ENCODE measurements at regions not wholly inside any gene's neighbourhood (a gene's known extent, or its start where the extent isn't known, plus 50 kb on each side); places are given as distances from the start of the nearest gene placed in this dataset.

- DNase-seq = no peak
Observed at GRCh38 chr2:151197184-151198108, 64.2 kb downstream of the RBM43 start.

GRCh38 chr2:151193576-151193975 lies 68.1 kb downstream of the RBM43 start:
- no peak for DNase-seq

DNA sequence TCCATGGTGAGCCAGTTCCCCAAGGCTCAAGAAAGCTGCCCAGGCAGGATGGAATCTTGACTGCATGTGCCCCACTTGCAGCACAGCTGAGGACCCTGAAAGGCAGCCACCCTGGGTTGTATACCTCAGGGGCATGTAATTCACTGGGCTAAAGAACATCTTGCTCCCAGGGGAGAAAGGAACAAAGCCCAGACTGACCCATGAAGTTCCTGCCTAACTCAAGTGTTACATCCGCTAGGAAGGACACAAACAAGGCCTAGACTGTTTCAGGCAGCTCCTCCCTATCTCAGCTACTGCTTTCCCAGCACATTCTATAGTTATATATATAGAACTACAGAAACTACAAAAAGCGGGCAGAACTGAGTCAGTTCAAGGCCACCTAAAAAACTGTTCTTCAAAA lies 69.0 kb downstream of the RBM43 start:
- DNase-seq = no peak

DNA sequence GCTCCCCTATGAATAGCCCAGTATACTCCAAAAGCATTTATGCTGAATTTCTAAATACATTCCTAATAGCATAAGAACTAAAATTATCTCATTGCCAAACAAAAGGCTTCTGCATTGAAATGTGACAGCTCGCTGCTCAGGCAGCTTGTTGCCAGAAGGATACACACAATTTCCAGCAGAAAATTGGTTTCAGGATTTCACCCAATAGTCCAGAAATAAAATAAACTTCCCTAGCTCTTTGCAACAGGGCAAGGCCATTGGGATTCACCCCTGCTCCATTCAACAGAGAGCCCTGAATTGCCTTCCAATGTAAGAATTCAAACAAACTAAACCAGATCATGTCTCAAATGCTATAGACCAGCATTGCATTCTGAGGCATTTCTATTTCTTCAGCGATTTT lies 70.7 kb downstream of the RBM43 start:
- no peak for DNase-seq

DNA sequence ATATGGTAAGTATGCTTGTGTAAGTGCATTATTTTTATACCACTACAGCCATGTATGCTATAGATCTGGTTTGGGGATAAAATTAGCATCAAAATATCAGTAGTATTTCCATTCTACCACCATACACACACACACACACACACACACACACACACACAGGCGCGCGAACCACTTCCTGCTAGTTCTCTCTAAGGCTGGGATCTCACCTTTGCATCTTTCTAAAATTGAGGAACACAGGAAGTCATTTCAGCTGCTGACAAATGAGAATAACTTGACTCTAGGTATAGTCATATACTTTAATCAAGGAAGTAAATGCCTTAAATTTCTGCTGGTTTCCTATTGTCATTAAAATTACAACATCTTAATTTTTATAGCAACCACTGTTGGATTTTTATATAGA lies 72.5 kb downstream of the RBM43 start:
- DNase-seq = no peak

DNA sequence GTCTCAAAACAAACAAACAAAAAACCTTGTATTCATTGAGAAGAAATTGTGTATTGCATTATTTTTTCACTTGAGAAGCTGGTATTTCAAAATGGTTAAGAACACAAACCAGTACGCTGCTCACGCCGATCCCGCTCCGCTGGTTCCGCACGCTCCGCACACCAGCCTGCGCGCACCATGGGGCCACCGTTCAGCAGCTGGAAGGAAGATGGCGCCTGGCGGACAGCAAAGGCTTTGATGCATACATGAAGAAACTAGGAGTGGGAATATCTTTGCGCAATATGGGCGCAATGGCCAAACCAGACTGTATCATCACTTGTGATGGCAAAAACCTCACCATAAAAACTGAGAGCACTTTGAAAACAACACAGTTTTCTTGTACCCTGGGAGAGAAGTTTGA lies 75.7 kb downstream of the RBM43 start:
- DNase-seq = no peak

GRCh38 chr2:151182899-151183809 lies 78.5 kb downstream of the RBM43 start:
- no peak for DNase-seq

- DNase-seq = no peak
Observed at GRCh38 chr2:151182396-151182795, 79.3 kb downstream of the RBM43 start.

GRCh38 chr2:151181524-151181923 lies 80.1 kb downstream of the RBM43 start:
- no peak for DNase-seq

DNA sequence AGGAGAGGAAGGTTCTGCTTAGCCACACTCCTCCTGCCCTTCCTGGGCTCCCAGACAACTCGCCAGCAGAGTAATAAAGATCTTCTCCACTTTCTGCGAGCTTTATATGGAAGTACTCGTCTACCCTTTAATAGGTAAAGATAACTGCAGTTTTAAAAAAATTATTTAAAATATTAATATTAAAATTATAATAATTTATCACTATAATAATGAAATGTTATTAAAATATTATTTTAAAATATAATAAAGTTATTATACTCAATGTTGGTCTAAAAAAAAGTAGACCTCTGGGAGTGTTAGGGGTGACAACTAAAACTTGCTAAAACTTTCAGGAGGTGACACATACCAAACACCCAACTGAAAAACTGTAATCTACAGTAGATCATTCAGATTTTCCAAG lies 81.5 kb downstream of the RBM43 start:
- no peak for DNase-seq

GRCh38 chr2:151178207-151178606 lies 83.5 kb downstream of the RBM43 start:
- no peak for DNase-seq

- DNase-seq = no peak
Observed at GRCh38 chr2:151177756-151178155, 83.9 kb downstream of the RBM43 start.

- DNase-seq = no peak
Observed at GRCh38 chr2:151176661-151177060, 85.0 kb downstream of the RBM43 start.

GRCh38 chr2:151175864-151176263 lies 85.8 kb downstream of the RBM43 start:
- DNase-seq = no peak

- no peak for DNase-seq
Observed at GRCh38 chr2:151174127-151174526, 87.5 kb downstream of the RBM43 start.

DNA sequence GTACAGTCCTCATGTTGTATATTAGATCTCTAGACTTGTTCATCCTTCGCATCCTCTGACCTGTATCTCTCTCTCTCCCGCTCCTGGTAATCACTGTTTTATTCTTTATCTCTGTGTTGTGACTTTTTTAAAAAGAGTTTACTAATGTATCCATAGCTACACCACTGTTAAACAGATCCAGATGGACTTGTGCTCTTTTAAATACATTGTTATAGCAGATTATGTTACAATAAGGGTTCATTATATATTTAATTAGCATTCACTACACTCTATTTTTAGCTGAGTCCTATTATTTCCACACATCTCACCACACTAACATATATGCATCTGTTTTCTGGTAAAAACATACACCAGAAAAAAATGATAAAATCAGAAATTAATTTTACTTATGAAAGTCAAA lies 90.5 kb downstream of the RBM43 start:
- no peak for DNase-seq

DNA sequence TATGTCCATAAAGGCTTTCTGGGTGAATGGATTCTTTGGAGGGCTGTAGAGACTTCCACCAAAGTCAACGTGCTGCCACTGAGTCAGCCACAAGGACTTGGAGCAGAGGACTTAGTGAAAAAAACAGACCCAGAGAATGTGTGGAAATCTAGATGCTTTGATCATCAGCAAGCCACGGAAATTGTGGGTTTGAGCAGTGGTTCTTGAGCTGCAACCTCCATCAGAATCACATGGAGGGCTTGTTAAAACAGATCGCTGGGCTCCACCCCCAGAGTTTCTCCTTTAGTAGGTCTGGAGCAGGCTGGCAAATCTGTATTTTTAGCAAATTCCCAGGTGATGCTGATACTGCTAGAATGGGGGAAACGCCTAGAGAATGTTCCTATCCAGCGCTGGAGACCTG lies 95.3 kb downstream of the RBM43 start:
- DNase-seq = no peak

- no peak for DNase-seq
Observed at GRCh38 chr2:151165105-151165684, 96.5 kb downstream of the RBM43 start.

GRCh38 chr2:151161821-151162551 lies 99.7 kb downstream of the RBM43 start:
- no peak for DNase-seq

GRCh38 chr2:151159109-151159662 lies 102.5 kb downstream of the RBM43 start:
- DNase-seq = no peak

GRCh38 chr2:151157000-151157735 lies 104.5 kb downstream of the RBM43 start:
- no peak for DNase-seq

- no peak for DNase-seq
Observed at GRCh38 chr2:151156431-151156830, 105.2 kb downstream of the RBM43 start.

All from 8988T (cell line).